Fibroblast of lung (primary cell): ENCODE measurements at regions not wholly inside any gene's neighbourhood (a gene's known extent, or its start where the extent isn't known, plus 50 kb on each side); places are given as distances from the start of the nearest gene placed in this dataset.

Experiments
- DNase-seq, 2 donors: peaks; one replicate each; pipeline versions ENCODE4 v3.0.0 to v3.0.0-alpha.2; 2010; ENCODE audit warnings: low read depth in 2 of 2
- H2AFZ ChIP-seq: 2 replicates; pipeline ENCODE4 v1.5.1; 2012; ENCODE audit warnings: low read length, control low read depth, inconsistent platforms
- H3K27ac ChIP-seq: 2 replicates; pipeline ENCODE4 v1.5.1; 2011; ENCODE audit warnings: low read length, control low read depth; ENCODE audit not compliant: insufficient read depth
- H3K27me3 ChIP-seq: 2 replicates; pipeline ENCODE4 v1.5.1; 2011; ENCODE audit warnings: mild to moderate bottlenecking, low read length; ENCODE audit not compliant: control insufficient read depth, insufficient read depth
- H3K36me3 ChIP-seq: 2 replicates; pipeline ENCODE4 v1.5.1; 2011; ENCODE audit warnings: low read length; ENCODE audit not compliant: control insufficient read depth, insufficient read depth
- H3K4me1 ChIP-seq: 2 replicates; pipeline ENCODE4 v1.5.1; 2011; ENCODE audit warnings: low read length; ENCODE audit not compliant: control insufficient read depth, insufficient read depth; ENCODE audit errors: extremely low read depth
- H3K4me2 ChIP-seq: 2 replicates; pipeline ENCODE4 v1.5.1; 2011; ENCODE audit warnings: low read length, control low read depth; ENCODE audit not compliant: insufficient read depth; ENCODE audit errors: extremely low read depth
- H3K4me3 ChIP-seq, 4 experiments: fragments of 200-600 bp in 1 of 4; sonication (generic) in 1 of 4; replicated peaks in 1 of 4; 2 replicates each; pipeline ENCODE4 v1.5.1; 2011 to 2016; ENCODE audit warnings: low read length in 4 of 4, low read depth in 3 of 4, mild to moderate bottlenecking in 3 of 4, control low read depth in 2 of 4, inconsistent platforms in 1 of 4, mixed read lengths in 1 of 4; ENCODE audit not compliant: insufficient read depth in 1 of 4; ENCODE audit errors: control extremely low read depth in 1 of 4
- H3K79me2 ChIP-seq: 2 replicates; pipeline ENCODE4 v1.5.1; 2012; ENCODE audit warnings: mild to moderate bottlenecking, low read length, inconsistent platforms; ENCODE audit not compliant: control insufficient read depth, insufficient read depth
- H3K9ac ChIP-seq: 2 replicates; pipeline ENCODE4 v1.5.1; 2011; ENCODE audit warnings: mild to moderate bottlenecking, low read length, control low read depth; ENCODE audit not compliant: insufficient read depth
- H3K9me3 ChIP-seq: 2 replicates; pipeline ENCODE4 v1.5.1; 2012; ENCODE audit warnings: low read depth, low read length; ENCODE audit not compliant: control insufficient read depth, insufficient read depth
- H4K20me1 ChIP-seq: 2 replicates; pipeline ENCODE4 v1.5.1; 2011; ENCODE audit warnings: low read length; ENCODE audit not compliant: control insufficient read depth, insufficient read depth; ENCODE audit errors: extremely low read depth
- EZH2 ChIP-seq: IDR thresholded peaks from 2 replicates; pipeline ENCODE4 v1.5.1; 2012; ENCODE audit warnings: low read length, control low read depth, mild to moderate bottlenecking; ENCODE audit errors: missing control alignments
- TF ChIP-seq, protein P1 (sequence below), 2 donors: IDR thresholded peaks in 1 of 2; conservative IDR thresholded peaks in 1 of 2; 1 replicate in 1 of 2; 2 replicates in 1 of 2; pipeline ENCODE4 v1.5.1; 2011 to 2012; ENCODE audit warnings: low read length in 2 of 2, control low read depth in 1 of 2, inconsistent platforms in 1 of 2, low read depth in 1 of 2, mild to moderate bottlenecking in 1 of 2

- Histone ChIP-seq H3K4me1 (no peaks in the 10 kb centered on the region), H3K36me3 (no peaks in the 10 kb centered on the region), H2AFZ (no peak overlapping the region), H3K27ac (no peak overlapping the region), H3K4me2 (no peak overlapping the region), H3K79me2 (no peaks in the 10 kb centered on the region), H3K4me3 (no peak overlapping the region), H3K27me3 (no peaks in the 10 kb centered on the region), H4K20me1 (no peaks in the 10 kb centered on the region), H3K9me3 (no peaks in the 10 kb centered on the region), H3K9ac (no peak overlapping the region)
- DNase-seq: no peak
- TF ChIP-seq, protein P1, sequence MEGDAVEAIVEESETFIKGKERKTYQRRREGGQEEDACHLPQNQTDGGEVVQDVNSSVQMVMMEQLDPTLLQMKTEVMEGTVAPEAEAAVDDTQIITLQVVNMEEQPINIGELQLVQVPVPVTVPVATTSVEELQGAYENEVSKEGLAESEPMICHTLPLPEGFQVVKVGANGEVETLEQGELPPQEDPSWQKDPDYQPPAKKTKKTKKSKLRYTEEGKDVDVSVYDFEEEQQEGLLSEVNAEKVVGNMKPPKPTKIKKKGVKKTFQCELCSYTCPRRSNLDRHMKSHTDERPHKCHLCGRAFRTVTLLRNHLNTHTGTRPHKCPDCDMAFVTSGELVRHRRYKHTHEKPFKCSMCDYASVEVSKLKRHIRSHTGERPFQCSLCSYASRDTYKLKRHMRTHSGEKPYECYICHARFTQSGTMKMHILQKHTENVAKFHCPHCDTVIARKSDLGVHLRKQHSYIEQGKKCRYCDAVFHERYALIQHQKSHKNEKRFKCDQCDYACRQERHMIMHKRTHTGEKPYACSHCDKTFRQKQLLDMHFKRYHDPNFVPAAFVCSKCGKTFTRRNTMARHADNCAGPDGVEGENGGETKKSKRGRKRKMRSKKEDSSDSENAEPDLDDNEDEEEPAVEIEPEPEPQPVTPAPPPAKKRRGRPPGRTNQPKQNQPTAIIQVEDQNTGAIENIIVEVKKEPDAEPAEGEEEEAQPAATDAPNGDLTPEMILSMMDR (conservative IDR thresholded peaks at IDR 0.05 in 1 of 2, IDR thresholded peaks at IDR 0.05 in 1 of 2; ENCODE audit: low read depth in 1 of 2, low read length in 2 of 2): no peak
- no peak for TF ChIP-seq EZH2
These were observed 402.3 kb upstream of the SLITRK6 start for GRCh38 chr13:86201477-86201876.

- Histone ChIP-seq H3K27ac (no peak overlapping the region), H3K4me1 (no peaks in the 10 kb centered on the region), H3K9me3 (no peaks in the 10 kb centered on the region), H3K4me3 (no peak overlapping the region), H2AFZ (no peak overlapping the region), H3K4me2 (no peak overlapping the region), H3K79me2 (no peaks in the 10 kb centered on the region), H3K9ac (no peak overlapping the region), H4K20me1 (no peaks in the 10 kb centered on the region), H3K36me3 (no peaks in the 10 kb centered on the region), H3K27me3 (no peaks in the 10 kb centered on the region)
- DNase-seq: peak in 1 of 2 donors; percentile 4
- TF ChIP-seq EZH2: no peak
- TF ChIP-seq, protein P1 (conservative IDR thresholded peaks at IDR 0.05 in 1 of 2, IDR thresholded peaks at IDR 0.05 in 1 of 2; ENCODE audit: low read depth in 1 of 2, low read length in 2 of 2): no peak
These were observed 394.1 kb upstream of the SLITRK6 start for GRCh38 chr13:86193281-86193680.

GRCh38 chr13:86188170-86188569 is 389.0 kb upstream of the SLITRK6 start:
- H3K4me3 ChIP-seq: no peak overlapping the region
- H3K9me3 ChIP-seq: no peaks in the 10 kb centered on the region
- TF ChIP-seq, protein P1 (conservative IDR thresholded peaks at IDR 0.05 in 1 of 2, IDR thresholded peaks at IDR 0.05 in 1 of 2; ENCODE audit: low read depth in 1 of 2, low read length in 2 of 2): no peak
- no peak for TF ChIP-seq EZH2
- no peaks in the 10 kb centered on the region for H3K36me3 ChIP-seq
- no peaks in the 10 kb centered on the region for H3K79me2 ChIP-seq
- H3K4me2 ChIP-seq: no peak overlapping the region
- H4K20me1 ChIP-seq: no peaks in the 10 kb centered on the region
- H3K9ac ChIP-seq: no peak overlapping the region
- H3K27ac ChIP-seq: no peak overlapping the region
- H3K27me3 ChIP-seq: no peaks in the 10 kb centered on the region
- no peaks in the 10 kb centered on the region for H3K4me1 ChIP-seq
- DNase-seq: no peak
- no peak overlapping the region for H2AFZ ChIP-seq
